CD4-positive, CD25-positive, alpha-beta regulatory T cell (primary cell): ENCODE measurements at regions not wholly inside any gene's neighbourhood (a gene's known extent, or its start where the extent isn't known, plus 50 kb on each side); places are given as distances from the start of the nearest gene placed in this dataset.

Experiments
- ATAC-seq, 2 donors: fragments of 150-1000 bp; cut with Tn5 transposase; one replicate each; pipeline ENCODE4 v1.10.0; 2021; ENCODE audit warnings: low read depth in 2 of 2, moderate number of reproducible peaks in 2 of 2, moderate library complexity in 1 of 2
- DNase-seq, 3 donors: peaks; one replicate each; pipeline versions ENCODE4 v3.0.0 to v3.0.0-alpha.2; 2012 to 2022; ENCODE audit warnings: mixed read lengths in 1 of 3
- H3K27ac ChIP-seq: one replicate; pipeline ENCODE4 v1.7.0; 2013; ENCODE audit warnings: mild to moderate bottlenecking, low read length; ENCODE audit not compliant: insufficient read depth, poor library complexity, severe bottlenecking
- H3K27me3 ChIP-seq: one replicate; pipeline ENCODE4 v1.7.0; 2013; ENCODE audit warnings: low read length; ENCODE audit not compliant: control insufficient read depth, insufficient read depth
- H3K36me3 ChIP-seq: one replicate; pipeline ENCODE4 v1.7.0; 2013; ENCODE audit warnings: mild to moderate bottlenecking, low read length, moderate library complexity; ENCODE audit not compliant: control insufficient read depth, insufficient read depth
- H3K4me1 ChIP-seq: 2 replicates; pipeline ENCODE4 v1.7.0; 2013; ENCODE audit warnings: mild to moderate bottlenecking, low read length; ENCODE audit not compliant: insufficient read depth, control insufficient read depth, poor library complexity, severe bottlenecking
- H3K4me3 ChIP-seq: one replicate; pipeline ENCODE4 v1.7.0; 2013; ENCODE audit warnings: low read depth, mild to moderate bottlenecking, low read length, moderate library complexity
- H3K9me3 ChIP-seq, 2 experiments: 1 replicate in 1 of 2; 2 replicates in 1 of 2; pipeline ENCODE4 v1.7.0; 2013; ENCODE audit warnings: low read length in 2 of 2, mild to moderate bottlenecking in 1 of 2, moderate library complexity in 1 of 2; ENCODE audit not compliant: control insufficient read depth in 2 of 2
- H3K27ac Mint-ChIP-seq, 3 donors: one replicate each; pipeline ENCODE4 v1.8.0; 2020 to 2022; ENCODE audit warnings: mild to moderate bottlenecking in 3 of 3, mixed read lengths in 3 of 3, moderate library complexity in 2 of 3
- H3K27me3 Mint-ChIP-seq: one replicate; pipeline ENCODE4 v1.8.0; 2022; ENCODE audit warnings: mild to moderate bottlenecking, mixed read lengths
- H3K36me3 Mint-ChIP-seq: one replicate; pipeline ENCODE4 v1.8.0; 2020; ENCODE audit warnings: mixed read lengths
- H3K4me1 Mint-ChIP-seq, 4 donors: one replicate each; pipeline ENCODE4 v1.8.0; 2020 to 2022; ENCODE audit warnings: mixed read lengths in 4 of 4, mild to moderate bottlenecking in 1 of 4
- H3K4me3 Mint-ChIP-seq, 4 donors: one replicate each; pipeline ENCODE4 v1.8.0; 2020 to 2022; ENCODE audit warnings: mild to moderate bottlenecking in 4 of 4, mixed read lengths in 4 of 4, moderate library complexity in 3 of 4
- H3K9me3 Mint-ChIP-seq, 7 donors: one replicate each; pipeline ENCODE4 v1.8.0; 2020 to 2022; ENCODE audit warnings: mixed read lengths in 7 of 7, mild to moderate bottlenecking in 3 of 7, moderate library complexity in 2 of 7

DNA sequence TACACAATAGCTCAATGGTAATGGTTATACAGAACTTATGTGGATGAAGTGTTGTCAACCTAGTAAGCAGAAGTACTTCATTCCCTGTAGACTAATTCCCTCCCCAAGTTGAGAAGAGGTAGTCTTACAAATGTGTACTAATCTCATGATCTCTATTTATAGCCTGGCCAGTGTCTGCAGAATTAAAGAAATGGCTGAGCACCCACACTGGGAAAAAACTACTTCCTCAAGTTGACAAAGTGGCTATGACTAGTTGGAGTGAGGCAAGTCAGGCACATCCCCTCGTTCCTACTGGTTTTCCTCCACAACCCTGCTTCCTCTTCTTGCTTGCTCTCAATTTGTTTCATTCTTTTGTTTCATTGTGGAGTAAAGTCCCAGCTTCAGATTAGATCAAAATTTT is 566.7 kb upstream of the ZNF717 start:
- peaks cover 4 to 6% of the 10 kb centered on the region in 2 experiments for H3K9me3 ChIP-seq
- peaks cover 0 to 27% (median 5%) of the 10 kb centered on the region in 7 donors for H3K9me3 Mint-ChIP-seq
- no peaks in the 10 kb centered on the region for H3K27me3 ChIP-seq
- DNase-seq: no peak
- no peak overlapping the region for H3K4me3 Mint-ChIP-seq
- H3K4me3 ChIP-seq: no peak overlapping the region
- no peaks in the 10 kb centered on the region for H3K36me3 Mint-ChIP-seq
- H3K4me1 Mint-ChIP-seq: no peaks in the 10 kb centered on the region
- no peak overlapping the region for H3K27ac ChIP-seq
- no peaks in the 10 kb centered on the region for H3K27me3 Mint-ChIP-seq
- H3K36me3 ChIP-seq: no peaks in the 10 kb centered on the region
- no peak for ATAC-seq
- H3K27ac Mint-ChIP-seq: no peak overlapping the region
- no peaks in the 10 kb centered on the region for H3K4me1 ChIP-seq

DNA sequence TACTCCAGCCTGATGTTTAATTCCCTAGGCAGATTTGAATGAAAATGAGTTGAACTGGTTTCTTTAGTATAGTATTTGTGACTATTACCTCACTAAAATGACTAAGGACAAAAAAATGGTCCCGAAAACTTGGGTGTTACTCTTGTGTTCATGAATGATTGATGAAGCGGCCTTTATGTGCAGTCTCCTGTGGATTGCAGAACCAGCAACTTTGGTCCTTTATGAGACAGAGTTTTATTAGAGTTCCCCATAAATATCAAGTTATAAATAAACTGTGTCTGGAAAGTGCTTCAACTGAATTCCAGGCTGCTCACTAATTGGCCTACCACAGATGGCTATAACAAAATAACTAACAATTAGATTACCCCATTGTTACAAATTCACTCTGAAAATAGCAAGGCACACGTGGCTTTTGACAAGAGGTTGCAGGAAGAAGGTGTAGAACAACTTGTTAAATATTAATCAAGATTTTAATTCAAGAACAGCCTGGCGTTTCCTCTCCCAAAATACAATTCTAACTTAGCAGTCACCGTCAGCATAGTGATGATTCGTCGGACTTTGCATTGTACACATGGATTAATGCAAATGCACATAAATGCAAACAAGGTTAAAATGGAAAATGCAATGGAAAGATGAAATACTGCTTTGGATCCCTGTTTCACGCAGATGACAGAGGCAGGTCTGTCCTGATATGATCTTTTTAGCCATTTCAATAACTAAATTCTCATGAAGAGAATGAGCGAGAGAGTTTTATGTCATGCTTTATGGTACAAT is 567.3 kb upstream of the ZNF717 start:
- H3K4me1 ChIP-seq: no peaks in the 10 kb centered on the region
- Mint-ChIP-seq H3K36me3 (no peaks in the 10 kb centered on the region), H3K27me3 (no peaks in the 10 kb centered on the region), H3K4me3 (no peak overlapping the region), H3K4me1 (no peaks in the 10 kb centered on the region), H3K9me3 (peaks cover 0 to 27% (median 5%) of the 10 kb centered on the region in 7 donors), H3K27ac (no peak overlapping the region)
- no peak overlapping the region for H3K4me3 ChIP-seq
- H3K27me3 ChIP-seq: no peaks in the 10 kb centered on the region
- H3K36me3 ChIP-seq: no peaks in the 10 kb centered on the region
- DNase-seq (no peak), ATAC-seq (no peak)
- H3K9me3 ChIP-seq: peaks cover 4 to 6% of the 10 kb centered on the region in 2 experiments
- H3K27ac ChIP-seq: no peak overlapping the region

GRCh38 chr3:76353683-76354082 is 568.3 kb upstream of the ZNF717 start:
- Mint-ChIP-seq H3K4me3 (no peak overlapping the region), H3K27me3 (no peaks in the 10 kb centered on the region), H3K36me3 (no peaks in the 10 kb centered on the region), H3K27ac (no peak overlapping the region), H3K4me1 (no peaks in the 10 kb centered on the region), H3K9me3 (peaks cover 0 to 24% (median 3%) of the 10 kb centered on the region in 7 donors)
- Histone ChIP-seq H3K36me3 (no peaks in the 10 kb centered on the region), H3K27ac (no peak overlapping the region), H3K27me3 (no peaks in the 10 kb centered on the region), H3K9me3 (peaks cover 4 to 6% of the 10 kb centered on the region in 2 experiments), H3K4me3 (no peak overlapping the region), H3K4me1 (no peaks in the 10 kb centered on the region)
- DNase-seq (no peak), ATAC-seq (no peak)

GRCh38 chr3:76361010-76361409 is 575.7 kb upstream of the ZNF717 start:
- Histone ChIP-seq H3K27ac (no peak overlapping the region), H3K4me3 (no peak overlapping the region), H3K36me3 (no peaks in the 10 kb centered on the region), H3K4me1 (no peaks in the 10 kb centered on the region), H3K27me3 (no peaks in the 10 kb centered on the region), H3K9me3 (no peaks in the 10 kb centered on the region)
- no peaks in the 10 kb centered on the region for H3K27me3 Mint-ChIP-seq
- H3K4me1 Mint-ChIP-seq: no peaks in the 10 kb centered on the region
- H3K4me3 Mint-ChIP-seq: no peak overlapping the region
- no peak for ATAC-seq
- no peaks in the 10 kb centered on the region for H3K36me3 Mint-ChIP-seq
- no peak for DNase-seq
- no peak overlapping the region for H3K27ac Mint-ChIP-seq
- H3K9me3 Mint-ChIP-seq: peaks cover 0 to 21% (median 13%) of the 10 kb centered on the region in 7 donors

- Mint-ChIP-seq H3K27me3 (no peaks in the 10 kb centered on the region), H3K4me1 (no peaks in the 10 kb centered on the region), H3K9me3 (peaks cover 0 to 28% (median 13%) of the 10 kb centered on the region in 7 donors), H3K36me3 (no peaks in the 10 kb centered on the region), H3K27ac (no peak overlapping the region), H3K4me3 (no peak overlapping the region)
- DNase-seq (no peak), ATAC-seq (no peak)
- Histone ChIP-seq H3K4me3 (no peak overlapping the region), H3K4me1 (no peaks in the 10 kb centered on the region), H3K27ac (no peak overlapping the region), H3K27me3 (no peaks in the 10 kb centered on the region), H3K36me3 (no peaks in the 10 kb centered on the region), H3K9me3 (peaks cover 0 to 2% of the 10 kb centered on the region in 2 experiments)
Measured at GRCh38 chr3:76362643-76363042, 577.3 kb upstream of the ZNF717 start.

GRCh38 chr3:76365275-76365674 is 579.9 kb upstream of the ZNF717 start:
- no peaks in the 10 kb centered on the region for H3K27me3 Mint-ChIP-seq
- H3K36me3 Mint-ChIP-seq: no peaks in the 10 kb centered on the region
- no peak overlapping the region for H3K27ac ChIP-seq
- H3K4me1 Mint-ChIP-seq: no peaks in the 10 kb centered on the region
- peaks cover 0 to 25% (median 8%) of the 10 kb centered on the region in 7 donors for H3K9me3 Mint-ChIP-seq
- H3K9me3 ChIP-seq: peaks cover 0 to 5% of the 10 kb centered on the region in 2 experiments
- H3K27me3 ChIP-seq: no peaks in the 10 kb centered on the region
- DNase-seq (no peak), ATAC-seq (no peak)
- H3K36me3 ChIP-seq: no peaks in the 10 kb centered on the region
- no peak overlapping the region for H3K4me3 Mint-ChIP-seq
- no peak overlapping the region for H3K4me3 ChIP-seq
- H3K4me1 ChIP-seq: no peaks in the 10 kb centered on the region
- no peak overlapping the region for H3K27ac Mint-ChIP-seq

DNA sequence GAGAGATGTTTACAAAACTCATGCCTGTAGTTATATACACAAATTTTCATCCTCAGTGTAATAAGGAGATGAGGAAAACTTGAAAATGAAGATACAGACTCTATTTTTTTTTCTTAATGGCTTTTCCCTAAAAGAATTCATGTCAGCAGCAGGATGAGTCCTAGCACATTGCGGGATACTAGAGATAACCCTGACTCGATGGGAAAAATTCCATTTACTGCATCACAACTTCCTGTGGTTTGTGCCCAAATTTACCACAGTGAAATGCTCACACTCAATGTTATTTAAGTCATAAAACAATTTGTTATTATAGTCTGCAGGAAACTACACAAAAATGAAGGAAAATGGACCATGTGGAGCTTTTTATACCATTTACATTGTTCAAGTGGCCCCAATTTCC is 581.9 kb upstream of the ZNF717 start:
- Mint-ChIP-seq H3K4me1 (no peaks in the 10 kb centered on the region), H3K9me3 (peaks cover 0 to 25% (median 8%) of the 10 kb centered on the region in 7 donors), H3K27me3 (no peaks in the 10 kb centered on the region), H3K27ac (no peak overlapping the region), H3K4me3 (no peak overlapping the region), H3K36me3 (no peaks in the 10 kb centered on the region)
- ATAC-seq: no peak
- H3K4me3 ChIP-seq: no peak overlapping the region
- no peak overlapping the region for H3K27ac ChIP-seq
- no peaks in the 10 kb centered on the region for H3K36me3 ChIP-seq
- no peaks in the 10 kb centered on the region for H3K4me1 ChIP-seq
- peaks cover 0 to 5% of the 10 kb centered on the region in 2 experiments for H3K9me3 ChIP-seq
- DNase-seq: no peak
- no peaks in the 10 kb centered on the region for H3K27me3 ChIP-seq

DNA sequence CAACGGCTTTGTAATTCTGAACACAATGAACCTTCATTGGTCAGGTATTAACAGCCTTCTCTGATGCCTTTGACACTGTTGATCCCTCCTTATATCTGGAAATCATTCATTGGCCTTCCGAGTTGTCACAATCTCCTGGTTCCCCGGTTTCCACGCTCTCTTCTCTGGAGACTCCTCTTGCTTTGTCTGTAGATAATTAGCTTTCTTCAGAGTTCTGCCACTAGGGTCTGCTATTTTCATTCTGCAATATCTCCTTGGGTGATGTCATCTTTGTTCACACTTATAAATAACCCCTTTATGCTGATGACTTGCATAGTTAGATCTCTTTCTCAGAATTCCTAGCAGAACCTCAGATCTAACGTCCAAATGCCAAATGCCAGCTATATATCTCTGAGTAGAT is 583.8 kb upstream of the ZNF717 start:
- Mint-ChIP-seq H3K36me3 (no peaks in the 10 kb centered on the region), H3K27ac (no peak overlapping the region), H3K9me3 (peaks cover 4 to 21% (median 6%) of the 10 kb centered on the region in 7 donors), H3K4me1 (no peaks in the 10 kb centered on the region), H3K27me3 (no peaks in the 10 kb centered on the region), H3K4me3 (no peak overlapping the region)
- no peaks in the 10 kb centered on the region for H3K27me3 ChIP-seq
- no peak for DNase-seq
- no peak overlapping the region for H3K27ac ChIP-seq
- H3K4me1 ChIP-seq: no peaks in the 10 kb centered on the region
- H3K4me3 ChIP-seq: no peak overlapping the region
- H3K9me3 ChIP-seq: peaks cover 0 to 5% of the 10 kb centered on the region in 2 experiments
- H3K36me3 ChIP-seq: no peaks in the 10 kb centered on the region
- ATAC-seq: no peak
